Activated CD4-positive, CD25-positive, alpha-beta regulatory T cell treated with anti-CD3 and anti-CD28 coated beads, Interleukin-2, amount 50 U/mL, for 24 hours (primary cell): ENCODE measurements at regions not wholly inside any gene's neighbourhood (a gene's known extent, or its start where the extent isn't known, plus 50 kb on each side); places are given as distances from the start of the nearest gene placed in this dataset.

Experiments
- ATAC-seq, 2 donors: fragments of 150-1000 bp; cut with Tn5 transposase; one replicate each; pipeline ENCODE4 v1.10.0; 2021; ENCODE audit warnings: mild to moderate bottlenecking in 1 of 2, moderate library complexity in 1 of 2

DNA sequence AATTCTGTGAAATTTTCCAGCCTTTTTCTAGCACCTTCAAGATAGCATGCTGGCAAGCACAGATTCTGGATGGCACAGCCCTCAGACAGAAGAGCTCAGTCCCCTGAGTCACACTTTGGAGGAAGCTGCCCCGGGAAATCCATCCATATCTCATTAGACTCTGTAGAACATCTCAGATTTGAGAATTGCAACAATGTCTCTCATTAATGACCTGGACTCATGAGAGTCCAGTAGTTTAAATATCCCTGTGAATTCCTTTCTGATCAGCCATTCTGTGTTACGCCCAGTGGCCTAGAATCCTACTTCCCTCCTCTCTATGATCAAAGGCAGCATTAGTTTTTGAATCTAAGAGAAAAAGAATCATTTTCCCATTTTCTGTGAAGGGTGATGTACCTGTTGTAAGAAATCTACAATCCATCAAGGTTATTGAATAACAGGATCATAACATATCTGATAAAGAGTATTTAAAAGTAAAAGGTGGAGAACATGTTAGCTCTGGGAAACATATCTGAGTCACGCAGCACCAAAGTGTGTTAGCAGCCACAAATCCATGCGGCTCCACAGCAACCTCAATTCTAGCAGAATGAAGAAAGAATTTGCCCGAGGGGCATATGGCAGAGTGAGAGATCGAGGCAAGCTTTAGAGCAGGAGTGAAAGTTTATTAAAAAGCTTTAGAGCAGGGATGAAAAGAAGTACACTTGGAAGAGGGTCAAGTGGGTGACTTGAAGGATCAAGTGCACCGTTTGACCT lies 855.6 kb upstream of the TMEM132C start:
- no peak for ATAC-seq

GRCh38 chr12:127411981-127412380 lies 855.0 kb upstream of the TMEM132C start:
- no peak for ATAC-seq

DNA sequence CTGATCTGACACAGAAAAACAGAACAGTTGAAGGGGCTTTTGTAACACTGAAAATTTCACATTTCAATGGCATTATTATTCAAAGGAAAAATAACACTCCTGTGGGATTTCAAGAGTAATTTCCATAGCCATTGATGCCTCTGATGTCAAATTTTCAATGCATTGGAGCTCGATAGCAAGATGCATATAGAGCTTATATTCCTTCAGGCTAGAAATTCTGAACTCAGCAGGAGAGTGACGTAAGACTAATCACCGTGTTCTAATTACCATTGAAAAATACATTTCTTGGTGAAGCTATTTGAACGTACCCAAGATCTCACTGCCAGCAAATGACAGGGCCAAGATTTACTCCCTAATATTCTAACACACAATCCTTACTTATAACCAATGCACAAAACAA lies 854.1 kb upstream of the TMEM132C start:
- ATAC-seq: no peak

DNA sequence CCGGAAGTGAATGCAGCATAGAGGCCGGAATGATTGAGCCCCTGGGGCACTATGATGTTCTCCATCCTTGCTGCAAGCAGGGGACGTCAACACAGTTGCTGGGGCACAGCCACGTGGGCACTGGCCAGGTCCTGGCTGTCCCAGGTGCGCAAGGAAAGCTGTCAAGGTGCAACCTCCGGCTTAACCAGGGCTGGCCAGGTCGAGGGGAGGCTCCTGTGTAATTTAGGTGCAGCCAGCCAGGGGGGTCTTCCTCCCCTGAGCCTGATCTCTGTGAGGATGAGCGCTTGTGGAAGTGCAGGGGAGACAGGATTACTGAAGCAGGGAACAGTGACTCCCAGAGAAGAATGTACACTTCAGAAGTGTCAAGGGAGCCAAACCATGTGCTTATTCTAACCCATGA lies 852.8 kb upstream of the TMEM132C start:
- ATAC-seq: no peak

GRCh38 chr12:127414636-127415035 lies 852.3 kb upstream of the TMEM132C start:
- no peak for ATAC-seq

DNA sequence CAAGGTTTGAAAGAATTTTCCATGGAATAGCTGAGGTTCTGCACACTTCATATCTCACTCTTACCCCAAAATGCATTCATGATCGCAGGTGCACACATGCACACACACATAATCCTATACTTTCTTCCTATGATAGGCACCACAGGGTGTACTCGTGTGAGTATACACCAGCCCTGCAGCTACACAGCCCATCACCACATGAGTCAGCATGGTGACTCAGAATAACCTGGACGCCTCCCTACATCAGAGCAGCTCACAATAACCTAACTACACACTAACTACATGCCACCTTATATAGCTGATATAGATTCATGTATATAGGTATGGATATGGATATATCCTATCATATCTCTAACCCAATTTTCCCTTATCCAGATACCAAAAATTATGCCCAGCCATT lies 850.2 kb upstream of the TMEM132C start:
- no peak for ATAC-seq

DNA sequence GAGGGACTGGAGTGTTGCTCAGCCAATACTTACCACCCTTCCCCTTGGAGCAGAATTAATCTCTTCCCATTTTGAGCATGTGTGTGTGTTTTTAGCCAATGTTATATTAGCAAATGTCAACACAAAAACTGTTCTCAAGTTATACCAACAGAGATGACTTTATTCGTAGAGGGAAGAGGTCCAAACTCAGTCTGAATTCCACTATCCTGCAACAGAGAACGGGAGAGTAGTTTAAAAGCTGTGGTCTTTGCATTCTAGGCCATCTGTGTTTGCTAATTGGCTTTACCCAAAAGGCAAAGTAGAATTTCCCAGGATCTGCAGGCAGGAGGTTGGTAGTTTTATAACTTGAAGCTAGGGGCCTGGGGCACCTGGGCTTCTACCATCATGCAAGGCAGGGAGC lies 847.9 kb upstream of the TMEM132C start:
- no peak for ATAC-seq

- no peak for ATAC-seq
Observed at GRCh38 chr12:127421614-127422013, 845.4 kb upstream of the TMEM132C start.

DNA sequence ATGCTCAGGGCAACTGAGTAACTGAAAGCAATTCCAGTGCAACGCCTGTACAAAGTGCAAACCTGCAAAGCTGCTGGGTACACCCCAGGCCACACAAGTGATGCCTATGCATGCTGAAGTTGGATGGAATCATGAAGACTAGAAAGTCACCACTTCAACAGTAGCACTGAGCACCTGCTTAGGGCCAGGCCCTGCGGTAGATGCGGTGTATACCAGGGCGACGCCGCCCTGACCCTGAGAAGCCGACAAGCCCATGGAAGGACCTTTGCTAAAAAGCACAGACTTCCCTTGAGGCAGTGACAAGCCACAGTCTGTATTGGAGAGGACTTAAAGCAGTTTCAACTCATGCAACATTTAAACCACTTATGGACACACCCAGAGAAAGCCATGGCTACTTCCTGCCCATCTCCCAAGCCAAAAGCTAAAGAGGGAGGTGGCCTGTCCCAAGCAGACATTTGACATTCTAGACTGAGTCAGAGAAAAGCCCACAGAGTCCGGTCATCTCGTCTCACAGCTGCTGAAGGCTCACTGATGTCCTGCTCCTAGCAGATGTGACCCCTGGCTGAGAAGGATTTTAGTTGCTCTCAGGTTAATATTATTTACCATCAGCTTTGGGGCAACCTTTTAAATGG lies 843.9 kb upstream of the TMEM132C start:
- ATAC-seq: no peak

DNA sequence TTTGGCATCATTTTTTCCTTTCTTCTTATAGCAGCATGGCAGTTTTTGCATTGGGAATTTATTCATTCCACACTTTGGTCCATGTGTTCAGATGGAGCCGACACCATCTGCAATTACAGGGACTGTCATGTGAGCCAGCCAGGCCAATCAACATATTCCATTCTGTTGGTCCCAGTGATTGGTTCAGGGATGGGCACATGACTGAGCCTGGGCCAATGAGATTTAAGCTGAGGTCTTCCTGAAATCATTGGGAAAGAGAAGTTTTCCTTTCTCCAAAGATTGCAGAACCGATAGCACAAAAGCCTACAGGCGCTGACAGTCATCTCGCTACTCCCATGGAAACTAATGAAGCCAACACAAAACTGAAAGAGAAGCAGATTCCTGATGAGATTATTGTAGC lies 841.5 kb upstream of the TMEM132C start:
- no peak for ATAC-seq

DNA sequence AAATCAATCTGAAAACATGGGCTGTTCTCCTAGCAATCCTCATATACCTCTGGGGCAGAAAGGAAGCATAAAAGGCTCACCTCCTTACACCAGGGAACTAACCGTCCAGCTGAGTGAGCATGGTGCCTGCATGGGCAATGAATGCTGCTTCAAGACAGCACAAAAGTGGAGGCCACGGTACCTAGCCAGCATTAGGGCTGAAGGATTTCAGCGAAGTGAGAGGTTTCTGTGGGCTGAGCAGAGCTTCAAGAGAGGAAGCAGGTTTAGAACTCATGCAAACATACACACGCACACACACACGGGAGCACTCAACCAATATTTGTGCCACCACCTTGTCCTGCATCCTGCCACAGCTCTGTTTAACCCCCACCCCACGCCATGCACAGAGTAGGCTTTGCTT lies 838.5 kb upstream of the TMEM132C start:
- ATAC-seq: no peak

- no peak for ATAC-seq
Observed at GRCh38 chr12:127429551-127430285, 837.3 kb upstream of the TMEM132C start.

DNA sequence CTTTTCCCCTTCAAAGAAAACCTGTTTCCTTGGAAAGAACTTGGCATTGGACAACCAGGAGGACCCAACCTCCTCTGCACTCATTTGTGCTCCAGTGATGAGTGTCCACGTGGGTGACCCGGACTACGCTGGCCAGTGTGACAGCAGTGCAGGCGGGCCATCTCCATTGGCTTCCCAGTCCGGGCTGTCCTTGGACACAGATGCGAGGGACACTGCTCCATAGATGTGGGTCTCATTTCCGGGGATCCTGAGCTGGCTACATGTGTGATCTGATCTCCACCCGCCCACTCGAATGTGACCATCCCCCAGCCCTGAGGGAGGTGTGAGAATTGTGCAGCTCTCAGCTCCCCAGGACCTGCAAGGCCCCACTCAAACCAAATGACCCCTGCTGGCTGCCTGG lies 836.6 kb upstream of the TMEM132C start:
- ATAC-seq: no peak

GRCh38 chr12:127431177-127431576 lies 835.8 kb upstream of the TMEM132C start:
- no peak for ATAC-seq

- no peak for ATAC-seq
Observed at GRCh38 chr12:127431594-127431993, 835.4 kb upstream of the TMEM132C start.

GRCh38 chr12:127435439-127435838 lies 831.5 kb upstream of the TMEM132C start:
- no peak for ATAC-seq

- ATAC-seq: no peak
Observed at GRCh38 chr12:127438512-127439244, 828.3 kb upstream of the TMEM132C start.

DNA sequence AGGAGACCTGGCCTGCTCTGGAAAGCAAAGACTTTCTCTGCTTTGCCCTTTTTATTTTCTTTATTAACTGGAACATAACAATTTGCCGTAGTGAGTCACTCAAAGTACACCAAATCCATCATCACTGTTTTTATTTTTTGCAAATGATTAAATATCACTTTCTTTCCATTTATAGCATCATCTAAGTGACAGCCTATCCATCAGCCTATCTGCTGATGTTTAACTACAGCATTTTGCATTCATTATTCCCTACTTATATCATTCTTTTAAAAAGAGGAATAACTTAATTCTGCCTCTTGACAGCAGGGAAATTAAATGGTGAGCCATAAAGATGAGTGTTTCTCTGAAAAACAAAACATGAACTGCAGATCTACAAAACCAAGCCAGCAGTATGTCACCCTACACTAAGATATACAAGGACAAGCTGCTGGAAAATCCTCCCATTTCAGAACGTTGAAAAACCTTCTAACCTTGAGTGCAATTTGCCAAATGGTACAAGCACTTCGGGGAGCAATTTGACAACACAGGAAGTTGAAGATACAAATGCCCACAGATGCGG lies 821.3 kb upstream of the TMEM132C start:
- ATAC-seq: no peak

DNA sequence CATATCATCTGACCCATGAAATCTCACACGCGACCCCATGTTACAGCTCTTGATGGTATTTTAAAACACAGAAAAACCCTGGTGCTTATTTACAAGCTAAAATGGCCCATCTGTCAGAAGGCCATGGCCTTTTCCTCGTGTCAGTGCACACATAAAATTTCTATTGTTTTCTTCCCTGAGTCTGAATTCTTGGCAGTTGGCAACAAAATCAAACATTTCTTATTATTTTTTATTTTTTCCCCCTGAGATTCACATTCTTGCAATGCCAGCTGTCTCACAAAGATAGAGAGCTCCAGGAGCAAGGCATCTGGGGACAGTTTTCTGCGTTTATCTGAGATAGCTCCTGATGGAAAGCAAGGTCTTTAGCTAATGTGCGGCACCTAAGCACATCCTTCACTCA lies 818.1 kb upstream of the TMEM132C start:
- ATAC-seq: no peak

- no peak for ATAC-seq
Observed at GRCh38 chr12:127450826-127451225, 816.1 kb upstream of the TMEM132C start.

DNA sequence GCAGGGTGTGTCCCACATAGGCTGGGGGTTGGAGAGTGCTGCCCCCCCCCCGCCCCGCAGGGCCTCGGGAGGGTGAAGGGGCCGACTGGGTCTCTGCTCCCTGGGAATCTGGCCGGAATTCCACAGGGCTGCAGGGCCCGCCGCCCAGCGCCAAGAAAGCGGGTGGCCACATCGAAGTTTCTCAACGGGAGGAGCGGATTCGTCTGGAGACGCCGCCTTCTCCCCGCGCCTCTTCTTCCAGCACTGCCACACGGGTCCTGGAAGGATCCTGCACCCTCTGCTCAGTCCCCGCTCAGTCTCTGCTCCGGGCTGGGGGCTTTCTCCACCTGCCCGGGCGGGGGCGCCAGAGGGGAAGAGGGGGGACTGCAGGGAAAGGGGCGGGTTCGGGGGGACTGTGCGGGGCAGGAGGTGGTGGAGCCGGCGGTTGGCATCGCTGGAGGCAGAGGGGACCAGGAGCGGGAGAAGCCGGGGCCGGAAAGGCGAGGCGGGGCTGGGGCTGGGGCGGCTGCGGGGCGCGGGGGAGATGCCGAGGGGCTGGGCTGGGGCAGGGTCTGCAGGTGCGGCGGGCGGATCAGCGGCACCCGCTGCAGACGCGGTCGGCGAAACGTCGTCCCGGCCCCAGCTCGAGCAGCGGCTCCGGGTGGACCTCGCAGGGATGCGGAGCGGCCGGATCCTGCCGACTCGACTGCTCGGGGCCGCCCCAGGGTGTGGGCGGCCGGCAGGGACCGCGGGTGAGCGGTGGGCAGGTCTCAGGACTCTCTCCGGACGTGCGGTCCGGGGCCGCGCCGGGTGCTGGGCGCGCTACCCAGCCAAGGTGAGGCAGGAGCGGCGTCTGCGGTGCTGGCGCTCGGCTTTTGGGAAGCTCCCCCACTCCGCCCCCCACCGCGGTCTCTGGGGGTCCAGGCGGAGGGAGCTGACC lies 811.4 kb upstream of the TMEM132C start:
- no peak for ATAC-seq

DNA sequence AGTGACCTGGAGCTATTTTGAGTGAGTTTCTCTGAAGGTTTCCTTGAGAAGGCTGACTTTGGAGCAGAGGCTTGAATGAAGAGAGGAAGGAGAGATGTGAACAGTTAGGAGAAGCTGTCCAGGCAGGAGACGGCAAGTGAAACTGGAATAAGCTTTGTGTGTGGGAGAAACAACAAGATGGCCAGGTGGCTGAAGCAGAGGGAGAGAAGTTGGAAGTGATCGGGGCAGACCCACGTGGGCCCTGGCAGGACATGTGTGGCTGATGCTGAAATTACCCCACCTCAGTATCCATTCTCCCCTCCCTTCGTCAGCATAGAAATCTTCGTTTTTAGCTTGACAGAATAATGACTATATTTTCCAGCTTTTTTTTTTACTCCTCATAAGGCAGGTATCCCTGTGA lies 809.2 kb upstream of the TMEM132C start:
- ATAC-seq: no peak
